Liver (tissue), 8 donors: ENCODE measurements at regions not wholly inside any gene's neighbourhood (a gene's known extent, or its start where the extent isn't known, plus 50 kb on each side); places are given as distances from the start of the nearest gene placed in this dataset.

Source experiments
- DNase-seq: peaks from one replicate; pipeline ENCODE4 v3.0.0-alpha.2; 2017; ENCODE audit warnings: low spot score
- H3K27ac ChIP-seq, 2 donors: one replicate each; pipeline ENCODE4 v1.7.0; 2013; ENCODE audit warnings: inconsistent platforms in 2 of 2, low read length in 2 of 2, control low read depth in 1 of 2, low read depth in 1 of 2, mild to moderate bottlenecking in 1 of 2
- H3K27me3 ChIP-seq, 4 donors: one replicate each; pipeline versions ENCODE4 v1.6.1 to v1.7.0; 2013; ENCODE audit warnings: low read length in 3 of 4, inconsistent platforms in 1 of 4, mild to moderate bottlenecking in 1 of 4, moderate library complexity in 1 of 4; ENCODE audit not compliant: control insufficient read depth in 4 of 4, insufficient read depth in 4 of 4
- H3K36me3 ChIP-seq, 4 donors: one replicate each; pipeline versions ENCODE4 v1.6.1 to v1.7.0; 2013; ENCODE audit warnings: low read length in 3 of 4, mild to moderate bottlenecking in 3 of 4, low read depth in 1 of 4, moderate library complexity in 1 of 4; ENCODE audit not compliant: control insufficient read depth in 4 of 4, insufficient read depth in 3 of 4
- H3K4me1 ChIP-seq, 4 donors: one replicate each; pipeline versions ENCODE4 v1.6.1 to v1.7.0; 2013; ENCODE audit warnings: low read length in 3 of 4, mild to moderate bottlenecking in 3 of 4, moderate library complexity in 1 of 4; ENCODE audit not compliant: control insufficient read depth in 4 of 4, insufficient read depth in 4 of 4
- H3K4me3 ChIP-seq, 3 donors: one replicate each; pipeline versions ENCODE4 v1.6.1 to v1.7.0; 2013; ENCODE audit warnings: low read length in 3 of 3, control low read depth in 1 of 3, low read depth in 1 of 3, mild to moderate bottlenecking in 1 of 3
- H3K9ac ChIP-seq, 2 donors: one replicate each; pipeline ENCODE4 v1.7.0; 2013; ENCODE audit warnings: low read length in 2 of 2, mild to moderate bottlenecking in 2 of 2, moderate library complexity in 2 of 2, control low read depth in 1 of 2, low read depth in 1 of 2
- H3K9me3 ChIP-seq, 4 donors: one replicate each; pipeline versions ENCODE4 v1.6.1 to v1.7.0; 2013; ENCODE audit warnings: low read length in 3 of 4; ENCODE audit not compliant: control insufficient read depth in 4 of 4
- ATF3 ChIP-seq: IDR thresholded peaks from 2 replicates; pipeline ENCODE4 v1.6.1; 2016; ENCODE audit warnings: antibody characterized with exemption
- EGR1 ChIP-seq, 2 donors: IDR thresholded peaks; 2 replicates each; pipeline ENCODE4 v1.6.1; 2016 to 2018; ENCODE audit warnings: antibody characterized with exemption in 2 of 2, low read depth in 2 of 2
- FOXA1 ChIP-seq: IDR thresholded peaks from 2 replicates; pipeline ENCODE4 v1.6.1; 2016; ENCODE audit warnings: antibody characterized with exemption
- FOXA2 ChIP-seq: IDR thresholded peaks from 2 replicates; pipeline ENCODE4 v1.6.1; 2016; ENCODE audit warnings: antibody characterized with exemption
- GABPA ChIP-seq, 2 donors: IDR thresholded peaks in 1 of 2; conservative IDR thresholded peaks in 1 of 2; 2 replicates each; pipeline ENCODE4 v1.6.1; 2016; ENCODE audit warnings: antibody characterized with exemption in 2 of 2, mild to moderate bottlenecking in 1 of 2, moderate library complexity in 1 of 2
- HNF4A ChIP-seq, 2 donors: conservative IDR thresholded peaks; 2 replicates each; pipeline ENCODE4 v1.6.1; 2016; ENCODE audit warnings: antibody characterized with exemption in 2 of 2, mild to moderate bottlenecking in 2 of 2
- HNF4G ChIP-seq: IDR thresholded peaks from 2 replicates; pipeline ENCODE4 v1.6.1; 2016; ENCODE audit warnings: antibody characterized with exemption
- JUND ChIP-seq, 2 donors: IDR thresholded peaks; 2 replicates each; pipeline ENCODE4 v1.6.1; 2016; ENCODE audit warnings: antibody characterized with exemption in 2 of 2
- MAX ChIP-seq: IDR thresholded peaks from 2 replicates; pipeline ENCODE4 v1.6.1; 2016; ENCODE audit warnings: antibody characterized with exemption
- NR2F2 ChIP-seq: IDR thresholded peaks from 2 replicates; pipeline ENCODE4 v1.6.1; 2016; ENCODE audit warnings: antibody characterized with exemption
- RAD21 ChIP-seq, 2 donors: IDR thresholded peaks; 2 replicates each; pipeline ENCODE4 v1.6.1; 2016; ENCODE audit warnings: antibody characterized with exemption in 2 of 2, mild to moderate bottlenecking in 2 of 2
- RXRA ChIP-seq, 2 donors: IDR thresholded peaks; 2 replicates each; pipeline ENCODE4 v1.6.1; 2017 to 2018; ENCODE audit warnings: antibody characterized with exemption in 2 of 2, mild to moderate bottlenecking in 1 of 2
- SP1 ChIP-seq: IDR thresholded peaks from 2 replicates; pipeline ENCODE4 v1.6.1; 2018; ENCODE audit warnings: antibody characterized with exemption, mild to moderate bottlenecking
- TAF1 ChIP-seq: conservative IDR thresholded peaks from 2 replicates; pipeline ENCODE4 v1.6.1; 2016; ENCODE audit warnings: antibody characterized with exemption, mild to moderate bottlenecking
- YY1 ChIP-seq: IDR thresholded peaks from 2 replicates; pipeline ENCODE4 v1.6.1; 2016; ENCODE audit warnings: antibody characterized with exemption, mild to moderate bottlenecking
- WGBS: extraction: QIAGEN DNeasy Blood & Tissue Kit; methylation state at CpG from one replicate; pipeline ENCODE4 v1.1.7; 2013; 5-methylcytosine and 5-hydroxymethylcytosine counted together
- TF ChIP-seq, protein P1 (sequence below): IDR thresholded peaks from 2 replicates; pipeline ENCODE4 v1.6.1; 2016; ENCODE audit warnings: antibody characterized with exemption
- TF ChIP-seq, protein P2 (sequence below): fragments of 150-350 bp; IDR thresholded peaks from 2 replicates; pipeline ENCODE4 v1.5.1; 2017; ENCODE audit warnings: improper control_type of control experiment, low read depth, low read length; ENCODE audit not compliant: missing input control
- TF ChIP-seq, protein P3 (sequence below): IDR thresholded peaks from 2 replicates; pipeline ENCODE4 v1.6.1; 2016; ENCODE audit warnings: antibody characterized with exemption, mild to moderate bottlenecking
- donor health status: healthy.
- donor health status: healthy.
- donor health status: healthy.
- donor health status: healthy.
- donor health status: healthy.

- peak overlapping the region in 1 of 2 donors; percentile 34 for H3K9ac ChIP-seq
- 33% methylated on average over 12 of the region's 12 CpGs for WGBS
- no peak for DNase-seq
- H3K27me3 ChIP-seq: no peaks in the 10 kb centered on the region
- peak overlapping the region; percentile 15 to 71 for H3K27ac ChIP-seq
- H3K4me1 ChIP-seq: peaks cover 6 to 28% (median 18%) of the 10 kb centered on the region in 4 donors
- H3K4me3 ChIP-seq: peak overlapping the region in 1 of 3 donors; percentile 12
- H3K36me3 ChIP-seq: no peaks in the 10 kb centered on the region
- TF ChIP-seq, protein P1, sequence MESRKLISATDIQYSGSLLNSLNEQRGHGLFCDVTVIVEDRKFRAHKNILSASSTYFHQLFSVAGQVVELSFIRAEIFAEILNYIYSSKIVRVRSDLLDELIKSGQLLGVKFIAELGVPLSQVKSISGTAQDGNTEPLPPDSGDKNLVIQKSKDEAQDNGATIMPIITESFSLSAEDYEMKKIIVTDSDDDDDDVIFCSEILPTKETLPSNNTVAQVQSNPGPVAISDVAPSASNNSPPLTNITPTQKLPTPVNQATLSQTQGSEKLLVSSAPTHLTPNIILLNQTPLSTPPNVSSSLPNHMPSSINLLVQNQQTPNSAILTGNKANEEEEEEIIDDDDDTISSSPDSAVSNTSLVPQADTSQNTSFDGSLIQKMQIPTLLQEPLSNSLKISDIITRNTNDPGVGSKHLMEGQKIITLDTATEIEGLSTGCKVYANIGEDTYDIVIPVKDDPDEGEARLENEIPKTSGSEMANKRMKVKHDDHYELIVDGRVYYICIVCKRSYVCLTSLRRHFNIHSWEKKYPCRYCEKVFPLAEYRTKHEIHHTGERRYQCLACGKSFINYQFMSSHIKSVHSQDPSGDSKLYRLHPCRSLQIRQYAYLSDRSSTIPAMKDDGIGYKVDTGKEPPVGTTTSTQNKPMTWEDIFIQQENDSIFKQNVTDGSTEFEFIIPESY: peak; percentile 61
- TF ChIP-seq, protein P2, sequence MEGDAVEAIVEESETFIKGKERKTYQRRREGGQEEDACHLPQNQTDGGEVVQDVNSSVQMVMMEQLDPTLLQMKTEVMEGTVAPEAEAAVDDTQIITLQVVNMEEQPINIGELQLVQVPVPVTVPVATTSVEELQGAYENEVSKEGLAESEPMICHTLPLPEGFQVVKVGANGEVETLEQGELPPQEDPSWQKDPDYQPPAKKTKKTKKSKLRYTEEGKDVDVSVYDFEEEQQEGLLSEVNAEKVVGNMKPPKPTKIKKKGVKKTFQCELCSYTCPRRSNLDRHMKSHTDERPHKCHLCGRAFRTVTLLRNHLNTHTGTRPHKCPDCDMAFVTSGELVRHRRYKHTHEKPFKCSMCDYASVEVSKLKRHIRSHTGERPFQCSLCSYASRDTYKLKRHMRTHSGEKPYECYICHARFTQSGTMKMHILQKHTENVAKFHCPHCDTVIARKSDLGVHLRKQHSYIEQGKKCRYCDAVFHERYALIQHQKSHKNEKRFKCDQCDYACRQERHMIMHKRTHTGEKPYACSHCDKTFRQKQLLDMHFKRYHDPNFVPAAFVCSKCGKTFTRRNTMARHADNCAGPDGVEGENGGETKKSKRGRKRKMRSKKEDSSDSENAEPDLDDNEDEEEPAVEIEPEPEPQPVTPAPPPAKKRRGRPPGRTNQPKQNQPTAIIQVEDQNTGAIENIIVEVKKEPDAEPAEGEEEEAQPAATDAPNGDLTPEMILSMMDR: no peak
- peak; percentile 65 to 72 for TF ChIP-seq RAD21 (IDR thresholded peaks at IDR 0.05)
- TF ChIP-seq HNF4G: no peak
- peak; percentile 23 for TF ChIP-seq ATF3
- TF ChIP-seq YY1: peak; percentile 87
- TF ChIP-seq GABPA (IDR thresholded peaks at IDR 0.05 in 1 of 2, conservative IDR thresholded peaks at IDR 0.05 in 1 of 2): no peak
- peak; percentile 46 to 59 for TF ChIP-seq HNF4A (conservative IDR thresholded peaks at IDR 0.05)
- peak; percentile 18 for TF ChIP-seq TAF1
- TF ChIP-seq FOXA1: peak; percentile 85
- TF ChIP-seq SP1: peak; percentile 77
- peak in 1 of 2 donors; percentile 70 for TF ChIP-seq JUND (IDR thresholded peaks at IDR 0.05)
- TF ChIP-seq MAX: peak; percentile 74
- peak in 1 of 2 donors; percentile 45 for TF ChIP-seq EGR1 (IDR thresholded peaks at IDR 0.05; ENCODE audit: low read depth in 2 of 2)
- TF ChIP-seq, protein P3, sequence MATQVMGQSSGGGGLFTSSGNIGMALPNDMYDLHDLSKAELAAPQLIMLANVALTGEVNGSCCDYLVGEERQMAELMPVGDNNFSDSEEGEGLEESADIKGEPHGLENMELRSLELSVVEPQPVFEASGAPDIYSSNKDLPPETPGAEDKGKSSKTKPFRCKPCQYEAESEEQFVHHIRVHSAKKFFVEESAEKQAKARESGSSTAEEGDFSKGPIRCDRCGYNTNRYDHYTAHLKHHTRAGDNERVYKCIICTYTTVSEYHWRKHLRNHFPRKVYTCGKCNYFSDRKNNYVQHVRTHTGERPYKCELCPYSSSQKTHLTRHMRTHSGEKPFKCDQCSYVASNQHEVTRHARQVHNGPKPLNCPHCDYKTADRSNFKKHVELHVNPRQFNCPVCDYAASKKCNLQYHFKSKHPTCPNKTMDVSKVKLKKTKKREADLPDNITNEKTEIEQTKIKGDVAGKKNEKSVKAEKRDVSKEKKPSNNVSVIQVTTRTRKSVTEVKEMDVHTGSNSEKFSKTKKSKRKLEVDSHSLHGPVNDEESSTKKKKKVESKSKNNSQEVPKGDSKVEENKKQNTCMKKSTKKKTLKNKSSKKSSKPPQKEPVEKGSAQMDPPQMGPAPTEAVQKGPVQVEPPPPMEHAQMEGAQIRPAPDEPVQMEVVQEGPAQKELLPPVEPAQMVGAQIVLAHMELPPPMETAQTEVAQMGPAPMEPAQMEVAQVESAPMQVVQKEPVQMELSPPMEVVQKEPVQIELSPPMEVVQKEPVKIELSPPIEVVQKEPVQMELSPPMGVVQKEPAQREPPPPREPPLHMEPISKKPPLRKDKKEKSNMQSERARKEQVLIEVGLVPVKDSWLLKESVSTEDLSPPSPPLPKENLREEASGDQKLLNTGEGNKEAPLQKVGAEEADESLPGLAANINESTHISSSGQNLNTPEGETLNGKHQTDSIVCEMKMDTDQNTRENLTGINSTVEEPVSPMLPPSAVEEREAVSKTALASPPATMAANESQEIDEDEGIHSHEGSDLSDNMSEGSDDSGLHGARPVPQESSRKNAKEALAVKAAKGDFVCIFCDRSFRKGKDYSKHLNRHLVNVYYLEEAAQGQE: peak; percentile 69
- peak; percentile 42 for TF ChIP-seq NR2F2
- peak; percentile 84 for TF ChIP-seq FOXA2
- TF ChIP-seq RXRA (IDR thresholded peaks at IDR 0.05): peak; percentile 52 to 73
- no peaks in the 10 kb centered on the region for H3K9me3 ChIP-seq
Observed at GRCh38 chr3:72274493-72275330, 489.8 kb upstream of the PROK2 start.
